B cell (primary cell): ENCODE measurements at regions not wholly inside any gene's neighbourhood (a gene's known extent, or its start where the extent isn't known, plus 50 kb on each side); places are given as distances from the start of the nearest gene placed in this dataset.

Experiments
- ATAC-seq: fragments of 200-7000 bp; cut with Tn5 transposase; one replicate; pipeline ENCODE4 v1.10.0; 2021; ENCODE audit warnings: low read depth, mild to moderate bottlenecking, moderate number of reproducible peaks, moderate library complexity
- CTCF ChIA-PET: fragments of 350-600 bp; sonication (Branson Sonifier 250); formaldehyde crosslinking; loops from one replicate; lab custom pipeline; 2021; ENCODE audit warnings: antibody characterized with exemption, inconsistent platforms; lab: Charles Lee
- POLR2A ChIA-PET: fragments of 350-600 bp; sonication (Branson Sonifier 250); formaldehyde crosslinking; loops from one replicate; lab custom pipeline; 2021; ENCODE audit warnings: antibody characterized with exemption; lab: Charles Lee
- DNase-seq: peaks from one replicate; pipeline ENCODE4 v3.0.0; 2013
- H2AFZ ChIP-seq: 2 replicates; pipeline ENCODE4 v1.6.1; 2012; ENCODE audit warnings: mild to moderate bottlenecking, low read depth, low read length; ENCODE audit not compliant: insufficient read depth, poor library complexity, severe bottlenecking
- H3K27ac ChIP-seq, 2 donors: 1 replicate in 1 of 2; 2 replicates in 1 of 2; pipeline ENCODE4 v1.5.1; 2012 to 2013; ENCODE audit warnings: low read length in 2 of 2, mild to moderate bottlenecking in 2 of 2, moderate library complexity in 1 of 2
- H3K27me3 ChIP-seq, 4 experiments: fragments of 200-600 bp in 1 of 4; sonication (generic) in 1 of 4; replicated peaks in 1 of 4; 1 replicate in 2 of 4; 2 replicates in 2 of 4; pipeline versions ENCODE4 v1.6.1 to v1.7.0; 2013 to 2016; ENCODE audit warnings: low read length in 3 of 4, mild to moderate bottlenecking in 2 of 4, mixed read lengths in 1 of 4, moderate library complexity in 1 of 4; ENCODE audit not compliant: insufficient read depth in 4 of 4, control insufficient read depth in 3 of 4; ENCODE audit errors: control extremely low read depth in 1 of 4
- H3K36me3 ChIP-seq, 2 experiments: replicated peaks in 1 of 2; 1 replicate in 1 of 2; 2 replicates in 1 of 2; pipeline versions ENCODE4 v1.6.1 to v1.7.1; 2013; ENCODE audit warnings: low read length in 1 of 2; ENCODE audit not compliant: insufficient read depth in 2 of 2, control insufficient read depth in 1 of 2; ENCODE audit errors: control extremely low read depth in 1 of 2, extremely low read depth in 1 of 2
- H3K4me1 ChIP-seq, 2 donors: fragments of 200-600 bp in 1 of 2; sonication (generic) in 1 of 2; 1 replicate in 1 of 2; 2 replicates in 1 of 2; pipeline versions ENCODE4 v1.5.1 to v1.6.1; 2013 to 2017; ENCODE audit warnings: low read length in 2 of 2; ENCODE audit not compliant: control insufficient read depth in 2 of 2, insufficient read depth in 2 of 2
- H3K4me2 ChIP-seq: replicated peaks from 2 replicates; pipeline ENCODE3; 2012; ENCODE audit warnings: mild to moderate bottlenecking, low read depth, low read length; ENCODE audit not compliant: poor library complexity, severe bottlenecking
- H3K4me3 ChIP-seq, 5 experiments: fragments of 200-600 bp in 1 of 5; sonication (generic) in 1 of 5; 1 replicate in 3 of 5; 2 replicates in 2 of 5; pipeline versions ENCODE4 v1.5.1 to v1.7.0; 2011 to 2016; ENCODE audit warnings: low read length in 4 of 5, mild to moderate bottlenecking in 4 of 5, low read depth in 2 of 5, control low read depth in 1 of 5, moderate library complexity in 1 of 5; ENCODE audit not compliant: insufficient read depth in 1 of 5; ENCODE audit errors: control extremely low read depth in 1 of 5, extremely low read depth in 1 of 5
- H3K79me2 ChIP-seq: fragments of 200-600 bp; sonication (generic); one replicate; pipeline ENCODE4 v1.6.0; 2016; ENCODE audit warnings: low read length; ENCODE audit not compliant: control insufficient read depth, insufficient read depth
- H3K9ac ChIP-seq: fragments of 200-600 bp; sonication (generic); 2 replicates; pipeline ENCODE4 v1.6.1; 2017; ENCODE audit warnings: mild to moderate bottlenecking, low read length, moderate library complexity
- H3K9me3 ChIP-seq, 3 donors: one replicate each; pipeline versions ENCODE4 v1.6.1 to v1.7.1; 2013; ENCODE audit warnings: low read length in 2 of 3; ENCODE audit not compliant: control insufficient read depth in 2 of 3, insufficient read depth in 1 of 3; ENCODE audit errors: control extremely low read depth in 1 of 3
- H4K20me1 ChIP-seq: 2 replicates; pipeline ENCODE4 v1.6.0; 2012; ENCODE audit warnings: mild to moderate bottlenecking, low read length; ENCODE audit not compliant: insufficient read depth, control insufficient read depth, poor library complexity, severe bottlenecking
- H3K27ac Mint-ChIP-seq: one replicate; pipeline ENCODE4 v1.8.0; 2021; ENCODE audit warnings: mixed read lengths
- H3K27me3 Mint-ChIP-seq: one replicate; pipeline ENCODE4 v1.8.0; 2021; ENCODE audit warnings: mixed read lengths
- H3K4me1 Mint-ChIP-seq: one replicate; pipeline ENCODE4 v1.8.0; 2021; ENCODE audit warnings: mixed read lengths
- H3K4me3 Mint-ChIP-seq: one replicate; pipeline ENCODE4 v1.8.0; 2021; ENCODE audit warnings: mixed read lengths
- H3K9me3 Mint-ChIP-seq: one replicate; pipeline ENCODE4 v1.8.0; 2022; ENCODE audit warnings: mixed read lengths; ENCODE audit not compliant: insufficient read depth
- CTCF ChIP-seq: fragments of 200-600 bp; IDR thresholded peaks from one replicate; pipeline ENCODE4 v1.8.0; 2022; ENCODE audit warnings: antibody characterized with exemption, mild to moderate bottlenecking
- EZH2 ChIP-seq: IDR thresholded peaks from 2 replicates; pipeline ENCODE4 v1.6.1; 2012; ENCODE audit warnings: borderline replicate concordance, low read depth, mild to moderate bottlenecking, moderate library complexity, low read length; ENCODE audit not compliant: insufficient read depth, poor library complexity, severe bottlenecking
- WGBS: methylation state at CpG from one replicate; pipeline ENCODE4 v1.1.5; 2013; ENCODE audit warnings: missing lambda C conversion rate; ENCODE audit not compliant: insufficient coverage; 5-methylcytosine and 5-hydroxymethylcytosine counted together
- intact Hi-C: fragments of 100-400 bp; cut with micrococcal nuclease; formaldehyde crosslinking; loops from one replicate; pipeline ENCODE4 v1.10.0; 2022

DNA sequence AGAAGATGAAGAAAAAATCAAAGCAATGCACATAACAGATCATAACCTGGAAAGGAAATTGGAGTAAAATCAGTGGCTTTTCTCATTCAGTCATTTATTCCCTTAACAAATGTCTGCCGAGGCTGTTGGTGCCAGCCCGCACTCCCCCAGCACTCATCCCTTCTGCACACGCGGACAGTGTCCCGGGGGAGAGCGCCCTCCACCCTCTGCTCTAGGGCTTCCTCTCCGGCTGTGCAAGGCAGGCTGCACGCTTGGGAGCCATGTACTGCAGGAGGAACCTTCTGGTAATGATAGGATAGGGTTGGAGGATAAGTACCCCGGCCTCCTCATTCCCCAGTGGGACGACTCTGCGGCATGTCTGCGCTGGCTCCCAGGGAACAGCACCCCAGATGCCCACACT lies 134.5 kb downstream of the PAX1 start:
- no peaks in the 10 kb centered on the region for H3K27me3 Mint-ChIP-seq
- no peak for DNase-seq
- no peak for TF ChIP-seq CTCF
- H3K27ac ChIP-seq = no peak overlapping the region
- no peaks in the 10 kb centered on the region for H3K79me2 ChIP-seq
- no peak overlapping the region for H3K4me3 Mint-ChIP-seq
- intact Hi-C loops = no loop called here
- no peaks in the 10 kb centered on the region for H3K4me1 Mint-ChIP-seq
- H2AFZ ChIP-seq = no peak overlapping the region
- H3K9me3 ChIP-seq = peaks cover 0 to 11% (median 0%) of the 10 kb centered on the region in 3 donors
- H4K20me1 ChIP-seq = no peaks in the 10 kb centered on the region
- H3K9me3 Mint-ChIP-seq = no peaks in the 10 kb centered on the region
- no peak for ATAC-seq
- H3K36me3 ChIP-seq = no peaks in the 10 kb centered on the region
- H3K4me2 ChIP-seq = no peak overlapping the region
- WGBS = 93% methylated on average over 5 of the region's 12 CpGs
- no peaks in the 10 kb centered on the region for H3K4me1 ChIP-seq
- H3K27me3 ChIP-seq = no peaks in the 10 kb centered on the region
- ChIA-PET CTCF (no interaction called here), POLR2A (no interaction called here)
- no peak overlapping the region for H3K27ac Mint-ChIP-seq
- no peak overlapping the region for H3K4me3 ChIP-seq
- H3K9ac ChIP-seq = no peak overlapping the region

- no peaks in the 10 kb centered on the region for H4K20me1 ChIP-seq
- H3K9me3 Mint-ChIP-seq = no peaks in the 10 kb centered on the region
- WGBS = no CpG with 5 or more reads among the region's 1 CpG
- no peak overlapping the region for H3K4me2 ChIP-seq
- CTCF ChIA-PET = no interaction called here
- H3K79me2 ChIP-seq = no peaks in the 10 kb centered on the region
- no peaks in the 10 kb centered on the region for H3K4me1 ChIP-seq
- no peak overlapping the region for H3K4me3 Mint-ChIP-seq
- no peak for TF ChIP-seq EZH2
- TF ChIP-seq CTCF = no peak
- H3K36me3 ChIP-seq = no peaks in the 10 kb centered on the region
- no peaks in the 10 kb centered on the region for H3K27me3 Mint-ChIP-seq
- intact Hi-C loops = no loop called here
- H3K9me3 ChIP-seq = peaks cover 0 to 14% (median 0%) of the 10 kb centered on the region in 3 donors
- POLR2A ChIA-PET = no interaction called here
- no peak for ATAC-seq
- H3K9ac ChIP-seq = no peak overlapping the region
- H3K27ac ChIP-seq = no peak overlapping the region
- no peak overlapping the region for H3K4me3 ChIP-seq
- DNase-seq = no peak
- H3K27me3 ChIP-seq = no peaks in the 10 kb centered on the region
- no peak overlapping the region for H2AFZ ChIP-seq
- H3K27ac Mint-ChIP-seq = no peak overlapping the region
- H3K4me1 Mint-ChIP-seq = no peaks in the 10 kb centered on the region
Observed at GRCh38 chr20:21836346-21836745, 130.9 kb downstream of the PAX1 start.
